Left renal cortex interstitium (tissue), 4 donors: ENCODE measurements at regions not wholly inside any gene's neighbourhood (a gene's known extent, or its start where the extent isn't known, plus 50 kb on each side); places are given as distances from the start of the nearest gene placed in this dataset.

Experiments
- DNase-seq, 4 donors: peaks; one replicate each; pipeline ENCODE4 v3.0.0-alpha.2; 2013; ENCODE audit warnings: low read depth in 4 of 4, low spot score in 2 of 4, missing footprints in 1 of 4

- no peak for DNase-seq
These were observed 130.0 kb downstream of the KATNIP start for GRCh38 chr16:27679899-27680298.

- no peak for DNase-seq
These were observed 131.7 kb downstream of the KATNIP start for GRCh38 chr16:27681681-27682080.

GRCh38 chr16:27684047-27684446 is 134.1 kb downstream of the KATNIP start:
- DNase-seq: no peak

- DNase-seq: no peak
These were observed 135.9 kb downstream of the KATNIP start for GRCh38 chr16:27685807-27686206.

- no peak for DNase-seq
These were observed 137.0 kb downstream of the KATNIP start for GRCh38 chr16:27686926-27687325.

- no peak for DNase-seq
These were observed 137.7 kb downstream of the KATNIP start for GRCh38 chr16:27687605-27688004.

GRCh38 chr16:27689711-27690110 is 139.8 kb downstream of the KATNIP start:
- DNase-seq: no peak

GRCh38 chr16:27690608-27691007 is 140.7 kb downstream of the KATNIP start:
- no peak for DNase-seq

- no peak for DNase-seq
These were observed 141.8 kb downstream of the KATNIP start for GRCh38 chr16:27691721-27692120.

- no peak for DNase-seq
These were observed 142.6 kb downstream of the KATNIP start for GRCh38 chr16:27692576-27692975.

GRCh38 chr16:27695161-27695560 is 145.2 kb downstream of the KATNIP start:
- no peak for DNase-seq

- DNase-seq: no peak
These were observed 148.3 kb downstream of the KATNIP start for GRCh38 chr16:27698266-27698665.

GRCh38 chr16:27698746-27699145 is 148.8 kb downstream of the KATNIP start:
- no peak for DNase-seq

GRCh38 chr16:27699540-27699939 is 149.6 kb downstream of the KATNIP start:
- no peak for DNase-seq

- DNase-seq: no peak
These were observed 150.5 kb downstream of the KATNIP start for GRCh38 chr16:27700304-27700995.

GRCh38 chr16:27701381-27701780 is 151.4 kb downstream of the KATNIP start:
- no peak for DNase-seq

GRCh38 chr16:27703121-27703520 is 153.2 kb downstream of the KATNIP start:
- no peak for DNase-seq

GRCh38 chr16:27703545-27703944 is 153.6 kb downstream of the KATNIP start:
- DNase-seq: no peak

- DNase-seq: no peak
These were observed 154.3 kb downstream of the KATNIP start for GRCh38 chr16:27704252-27704651.

- DNase-seq: no peak
These were observed 156.4 kb downstream of the KATNIP start for GRCh38 chr16:27706156-27706865.

GRCh38 chr16:27706866-27707685 is 157.1 kb downstream of the KATNIP start:
- DNase-seq: peak in 1 of 4 donors; percentile 44
